HepG2 (cell line): ENCODE measurements at regions not wholly inside any gene's neighbourhood (a gene's known extent, or its start where the extent isn't known, plus 50 kb on each side); places are given as distances from the start of the nearest gene placed in this dataset.

ENCODE experiments used
- ATAC-seq: fragments of 200-7000 bp; cut with Tn5 transposase; 3 replicates; pipeline ENCODE4 v1.9.1; 2020; ENCODE audit warnings: mild to moderate bottlenecking, moderate library complexity
- BruUV-seq: library from RNA; stranded (reverse); fragments of 400-500 nt; replicated peaks from 2 replicates; lab custom pipeline; 2021; lab: Mats Ljungman, UMichigan
- CTCF ChIA-PET: fragments of 300-600 bp; formaldehyde crosslinking; extraction: SDS; loops from one replicate; lab custom pipeline; 2021; ENCODE audit warnings: low total read pairs, inconsistent platforms, low intra/inter-chr PET ratio; lab: Yijun Ruan, JAX
- POLR2A ChIA-PET: fragments of 350-600 bp; sonication (Branson Sonifier 250); formaldehyde crosslinking; loops from one replicate; lab custom pipeline; 2020; ENCODE audit warnings: antibody characterized with exemption, inconsistent platforms; lab: Yijun Ruan, JAX
- DNase-seq: peaks from one replicate; pipeline ENCODE4 v3.0.0-alpha.2; 2015; ENCODE audit warnings: low spot score
- FAIRE-seq: peaks from 3 replicates; lab custom pipeline; 2011; peaks lifted over from hg19 to GRCh38; lab: Jason Lieb, UNC
- H2AFZ ChIP-seq: one replicate; pipeline ENCODE4 v1.6.1; 2011; ENCODE audit warnings: low read length, inconsistent platforms
- H3K27ac ChIP-seq: fragments of 300-600 bp; 3 replicates; pipeline ENCODE4 v1.8.0; 2011; ENCODE audit warnings: mixed run types, mild to moderate bottlenecking, mixed read lengths, low read length, inconsistent platforms; ENCODE audit not compliant: insufficient read depth; ENCODE audit errors: extremely low read length
- H3K27me3 ChIP-seq, 2 experiments: fragments of 200-600 bp in 1 of 2; 2 replicates in 1 of 2; 3 replicates in 1 of 2; pipeline versions ENCODE4 v1.6.0 to v1.8.0; 2011; ENCODE audit warnings: low read length in 2 of 2, mild to moderate bottlenecking in 2 of 2, moderate library complexity in 2 of 2, inconsistent platforms in 1 of 2; ENCODE audit not compliant: insufficient read depth in 2 of 2, control insufficient read depth in 1 of 2
- H3K36me3 ChIP-seq, 2 experiments: fragments of 200-600 bp in 1 of 2; replicated peaks in 1 of 2; 2 replicates in 1 of 2; 3 replicates in 1 of 2; pipeline versions ENCODE4 v1.5.1 to v1.8.0; 2011; ENCODE audit warnings: low read length in 2 of 2, inconsistent platforms in 1 of 2; ENCODE audit not compliant: insufficient read depth in 2 of 2, control insufficient read depth in 1 of 2
- H3K4me1 ChIP-seq: 2 replicates; pipeline ENCODE4 v1.5.1; 2012; ENCODE audit warnings: low read length, inconsistent platforms; ENCODE audit not compliant: insufficient read depth
- H3K4me2 ChIP-seq: 2 replicates; pipeline ENCODE4 v1.6.0; 2011; ENCODE audit warnings: low read depth, low read length, inconsistent platforms
- H3K4me3 ChIP-seq, 3 experiments: fragments of 200-600 bp in 1 of 3; sonication (generic), shearing (Covaris generic) in 1 of 3; replicated peaks in 1 of 3; 2 replicates each; pipeline ENCODE4 v1.5.1; 2011 to 2016; ENCODE audit warnings: low read length in 3 of 3, inconsistent platforms in 2 of 3, low read depth in 2 of 3, mild to moderate bottlenecking in 2 of 3, control low read depth in 1 of 3, mixed read lengths in 1 of 3; ENCODE audit not compliant: insufficient read depth in 1 of 3
- H3K79me2 ChIP-seq: one replicate; pipeline ENCODE4 v1.6.1; 2011; ENCODE audit warnings: low read length, inconsistent platforms; ENCODE audit not compliant: insufficient read depth
- H3K9ac ChIP-seq: 2 replicates; pipeline ENCODE4 v1.6.0; 2011; ENCODE audit warnings: mild to moderate bottlenecking, low read depth, low read length, inconsistent platforms; ENCODE audit not compliant: insufficient read depth
- H3K9me3 ChIP-seq: 2 replicates; pipeline ENCODE4 v1.5.1; 2012; ENCODE audit warnings: mild to moderate bottlenecking, low read length
- H4K20me1 ChIP-seq: 2 replicates; pipeline ENCODE4 v1.6.0; 2011; ENCODE audit warnings: inconsistent platforms, mild to moderate bottlenecking, low read length, moderate library complexity; ENCODE audit not compliant: insufficient read depth
- FOXK2 ChIP-seq: fragments of 450-650 bp; IDR thresholded peaks from 2 replicates; pipeline ENCODE4 v1.6.1; 2016
- HDAC1 ChIP-seq: sonication (generic); formaldehyde crosslinking; IDR thresholded peaks from 2 replicates; pipeline ENCODE4 v1.5.1; 2020; ENCODE audit warnings: mild to moderate bottlenecking, missing genetic modification reagents
- RBM22 ChIP-seq: fragments of 200-400 bp; formaldehyde crosslinking; optimal IDR thresholded peaks from 2 replicates; pipeline ENCODE3; 2017; ENCODE audit warnings: mild to moderate bottlenecking, low read length, moderate library complexity
- STAG1 ChIP-seq: sonication (generic); formaldehyde crosslinking; IDR thresholded peaks from 2 replicates; pipeline ENCODE4 v1.4.0; 2020; ENCODE audit warnings: missing genetic modification reagents
- ZNF282 ChIP-seq: fragments of 450-650 bp; IDR thresholded peaks from 2 replicates; pipeline ENCODE4 v1.6.1; 2018; ENCODE audit not compliant: partially characterized antibody
- ZNF563 ChIP-seq: sonication (generic); formaldehyde crosslinking; IDR thresholded peaks from 2 replicates; pipeline ENCODE4 v1.8.0; 2022; ENCODE audit warnings: mild to moderate bottlenecking, moderate library complexity, missing genetic modification reagents
- WGBS: methylation state at CpG from one replicate; pipeline ENCODE4 v1.1.6; 2017; ENCODE audit warnings: low lambda C conversion rate; 5-methylcytosine and 5-hydroxymethylcytosine counted together
- in situ Hi-C: cut with HindIII; loops from 2 replicates; pipeline ENCODE4 v1.10.0; 2017; ENCODE audit warnings: low pct_unique_long_range_greater_than_20kb; ENCODE audit not compliant: extremely low pct_ligation_motif_present
- intact Hi-C: fragments of 100-400 bp; cut with micrococcal nuclease; formaldehyde crosslinking; loops from one replicate; pipeline ENCODE4 v1.10.0; 2022; ENCODE audit not compliant: unreplicated experiment
- TF ChIP-seq, protein P1 (sequence below): sonication (generic); formaldehyde crosslinking; IDR thresholded peaks from 2 replicates; pipeline ENCODE4 v1.4.0; 2020; ENCODE audit warnings: missing genetic modification reagents

- Histone ChIP-seq H2AFZ (no peak overlapping the region), H3K4me2 (no peak overlapping the region), H3K36me3 (no peaks in the 10 kb centered on the region), H3K79me2 (no peaks in the 10 kb centered on the region), H3K9me3 (peaks cover 89% of the 10 kb centered on the region), H3K4me3 (no peak overlapping the region), H3K27me3 (no peaks in the 10 kb centered on the region), H3K27ac (no peak overlapping the region), H3K4me1 (no peaks in the 10 kb centered on the region), H3K9ac (no peak overlapping the region), H4K20me1 (no peaks in the 10 kb centered on the region)
- no peak for FAIRE-seq
- TF ChIP-seq FOXK2 (no peak), HDAC1 (CRISPR knock-in tag) (no peak), ZNF282 (no peak), ZNF563 (CRISPR knock-in tag) (no peak)
- TF ChIP-seq, protein P1, sequence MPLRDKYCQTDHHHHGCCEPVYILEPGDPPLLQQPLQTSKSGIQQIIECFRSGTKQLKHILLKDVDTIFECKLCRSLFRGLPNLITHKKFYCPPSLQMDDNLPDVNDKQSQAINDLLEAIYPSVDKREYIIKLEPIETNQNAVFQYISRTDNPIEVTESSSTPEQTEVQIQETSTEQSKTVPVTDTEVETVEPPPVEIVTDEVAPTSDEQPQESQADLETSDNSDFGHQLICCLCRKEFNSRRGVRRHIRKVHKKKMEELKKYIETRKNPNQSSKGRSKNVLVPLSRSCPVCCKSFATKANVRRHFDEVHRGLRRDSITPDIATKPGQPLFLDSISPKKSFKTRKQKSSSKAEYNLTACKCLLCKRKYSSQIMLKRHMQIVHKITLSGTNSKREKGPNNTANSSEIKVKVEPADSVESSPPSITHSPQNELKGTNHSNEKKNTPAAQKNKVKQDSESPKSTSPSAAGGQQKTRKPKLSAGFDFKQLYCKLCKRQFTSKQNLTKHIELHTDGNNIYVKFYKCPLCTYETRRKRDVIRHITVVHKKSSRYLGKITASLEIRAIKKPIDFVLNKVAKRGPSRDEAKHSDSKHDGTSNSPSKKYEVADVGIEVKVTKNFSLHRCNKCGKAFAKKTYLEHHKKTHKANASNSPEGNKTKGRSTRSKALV (CRISPR knock-in tag) = no peak
- POLR2A ChIA-PET = no interaction called here
- BruUV-seq = no TSS peak
- in situ Hi-C loops (no loop called here), intact Hi-C loops (no loop called here)
- 1% methylated on average over 1 of the region's 1 CpG for WGBS
- ATAC-seq = no peak
- CTCF ChIA-PET = no interaction called here
- DNase-seq = no peak
Measured at GRCh38 chr14:26395726-26396125, 202.1 kb downstream of the NOVA1 start.

GRCh38 chr14:26394150-26394810 is 203.6 kb downstream of the NOVA1 start:
- no peak for DNase-seq
- WGBS = under 1% methylated on average over 4 of the region's 4 CpGs
- CTCF ChIA-PET = no interaction called here

More at GRCh38 chr14:26394150-26394810, 203.6 kb downstream of the NOVA1 start:
- H3K27me3 ChIP-seq = no peaks in the 10 kb centered on the region
- intact Hi-C loops = loop anchor here (1.0 kb wide), 1 partner anchor 590 kb away; no protein-coding TSS in a partner anchor
- H3K36me3 ChIP-seq = no peaks in the 10 kb centered on the region
- no peaks in the 10 kb centered on the region for H3K4me1 ChIP-seq
- no peaks in the 10 kb centered on the region for H3K79me2 ChIP-seq
- POLR2A ChIA-PET = no interaction called here
- H4K20me1 ChIP-seq = no peaks in the 10 kb centered on the region
- ATAC-seq (peak; percentile 56; the same call in 2 of the 3 replicates), FAIRE-seq (no peak)
- no peak overlapping the region for H3K9ac ChIP-seq
- H2AFZ ChIP-seq = no peak overlapping the region
- no peak overlapping the region for H3K27ac ChIP-seq
- H3K4me3 ChIP-seq = no peak overlapping the region
- no peak overlapping the region for H3K4me2 ChIP-seq
- TF ChIP-seq STAG1 (CRISPR knock-in tag) = peak; percentile 29
- no peak for TF ChIP-seq RBM22
- in situ Hi-C loops = no loop called here
- H3K9me3 ChIP-seq = peaks cover 89% of the 10 kb centered on the region
- no TSS peak for BruUV-seq
